OCI-LY7 (cell line): ENCODE measurements at regions not wholly inside any gene's neighbourhood (a gene's known extent, or its start where the extent isn't known, plus 50 kb on each side); places are given as distances from the start of the nearest gene placed in this dataset.

Experiments used
- BruUV-seq: library from RNA; stranded (reverse); fragments of 400-500 nt; replicated peaks from 2 replicates; lab custom pipeline; 2021; lab: Mats Ljungman, UMichigan
- CTCF ChIA-PET: fragments of 300-600 bp; sonication (Branson Sonifier 250); formaldehyde crosslinking; loops from one replicate; lab custom pipeline; 2022; ENCODE audit warnings: antibody characterized with exemption; ENCODE audit not compliant: unreplicated experiment; lab: Charles Lee
- POLR2A ChIA-PET: fragments of 300-600 bp; sonication (Branson Sonifier 250); formaldehyde crosslinking; loops from one replicate; lab custom pipeline; 2022; ENCODE audit warnings: antibody characterized with exemption; lab: Charles Lee
- DNase-seq: peaks from one replicate; pipeline ENCODE4 v3.0.0-alpha.2; 2015; ENCODE audit warnings: low spot score
- H2AFZ ChIP-seq: fragments of 200-600 bp; sonication (generic), shearing (Covaris generic); 2 replicates; pipeline ENCODE4 v1.6.1; 2014; ENCODE audit warnings: mild to moderate bottlenecking, antibody characterized with exemption, low read length, moderate library complexity
- H3K27ac ChIP-seq: fragments of 200-600 bp; sonication (generic); 2 replicates; pipeline ENCODE4 v1.5.1; 2014; ENCODE audit warnings: mixed run types, low read depth, mild to moderate bottlenecking, moderate library complexity, low read length, inconsistent platforms; ENCODE audit not compliant: poor library complexity, severe bottlenecking
- H3K36me3 ChIP-seq: fragments of 200-600 bp; sonication (generic); 2 replicates; pipeline ENCODE4 v1.6.1; 2014; ENCODE audit warnings: mild to moderate bottlenecking, antibody characterized with exemption, low read length, moderate library complexity, mixed read lengths; ENCODE audit not compliant: insufficient read depth
- H3K4me1 ChIP-seq: fragments of 200-600 bp; sonication (generic); 2 replicates; pipeline ENCODE4 v1.5.1; 2014; ENCODE audit warnings: mild to moderate bottlenecking, low read length; ENCODE audit not compliant: insufficient read depth, poor library complexity, severe bottlenecking
- H3K4me2 ChIP-seq: fragments of 200-600 bp; sonication (generic); 2 replicates; pipeline ENCODE4 v1.6.1; 2014; ENCODE audit warnings: mild to moderate bottlenecking, low read length
- H3K4me3 ChIP-seq: fragments of 200-600 bp; sonication (generic); 2 replicates; pipeline ENCODE4 v1.5.1; 2014; ENCODE audit warnings: mild to moderate bottlenecking, low read depth, low read length; ENCODE audit not compliant: poor library complexity, severe bottlenecking
- H3K79me2 ChIP-seq: fragments of 200-600 bp; sonication (generic); 2 replicates; pipeline ENCODE4 v1.6.1; 2016; ENCODE audit warnings: low read depth, mild to moderate bottlenecking, low read length, moderate library complexity, mixed read lengths; ENCODE audit not compliant: insufficient read depth
- H3K9me2 ChIP-seq: fragments of 200-600 bp; sonication (generic); 2 replicates; pipeline ENCODE4 v1.6.1; 2016; ENCODE audit warnings: mild to moderate bottlenecking, low read length, mixed read lengths; ENCODE audit not compliant: insufficient read depth
- H3K9me3 ChIP-seq: fragments of 200-600 bp; sonication (generic); 2 replicates; pipeline ENCODE4 v1.6.1; 2014; ENCODE audit warnings: mild to moderate bottlenecking, mixed run types, low read length, mixed read lengths
- H4K20me1 ChIP-seq: fragments of 200-600 bp; sonication (generic); 2 replicates; pipeline ENCODE4 v1.6.1; 2014; ENCODE audit warnings: mild to moderate bottlenecking, antibody characterized with exemption, low read length, moderate library complexity, mixed read lengths; ENCODE audit not compliant: insufficient read depth
- CTCF ChIP-seq: fragments of 200-600 bp; sonication (generic); conservative IDR thresholded peaks from 2 replicates; pipeline ENCODE4 v1.5.1; 2014; ENCODE audit warnings: mild to moderate bottlenecking, antibody characterized with exemption, low read length, moderate library complexity, mixed read lengths
- EZH2phosphoT487 ChIP-seq: fragments of 200-600 bp; sonication (generic); IDR thresholded peaks from 2 replicates; pipeline ENCODE4 v1.6.1; 2018; ENCODE audit warnings: low read depth, borderline replicate concordance, mild to moderate bottlenecking, mixed run types, antibody characterized with exemption, low read length, moderate library complexity, mixed read lengths
- intact Hi-C: fragments of 100-400 bp; cut with micrococcal nuclease; formaldehyde crosslinking; loops from one replicate; pipeline ENCODE4 v1.10.0; 2022; ENCODE audit not compliant: unreplicated experiment

GRCh38 chr2:173435574-173435973, 80.9 kb downstream of the CDCA7 start:
- no peaks in the 10 kb centered on the region for H3K36me3 ChIP-seq
- no peak overlapping the region for H2AFZ ChIP-seq
- no peak for DNase-seq
- no peak overlapping the region for H3K27ac ChIP-seq
- TF ChIP-seq CTCF (no peak), EZH2phosphoT487 (no peak)
- CTCF ChIA-PET = no interaction called here
- no peak overlapping the region for H3K4me3 ChIP-seq
- BruUV-seq = no TSS peak
- no peaks in the 10 kb centered on the region for H3K9me3 ChIP-seq
- peaks cover 5% of the 10 kb centered on the region for H3K4me1 ChIP-seq
- no peaks in the 10 kb centered on the region for H3K9me2 ChIP-seq
- POLR2A ChIA-PET = no interaction called here
- H3K79me2 ChIP-seq = no peaks in the 10 kb centered on the region
- H4K20me1 ChIP-seq = no peaks in the 10 kb centered on the region
- H3K4me2 ChIP-seq = no peak overlapping the region
- intact Hi-C loops = no loop called here

- Histone ChIP-seq H4K20me1 (no peaks in the 10 kb centered on the region), H3K4me1 (peaks cover 5% of the 10 kb centered on the region), H3K79me2 (no peaks in the 10 kb centered on the region), H3K27ac (no peak overlapping the region), H3K9me3 (no peaks in the 10 kb centered on the region), H3K36me3 (no peaks in the 10 kb centered on the region), H2AFZ (no peak overlapping the region), H3K9me2 (no peaks in the 10 kb centered on the region), H3K4me2 (no peak overlapping the region), H3K4me3 (no peak overlapping the region)
- POLR2A ChIA-PET = no interaction called here
- TF ChIP-seq EZH2phosphoT487 (no peak), CTCF (no peak)
- CTCF ChIA-PET = no interaction called here
- BruUV-seq = no TSS peak
- no peak for DNase-seq
- intact Hi-C loops = no loop called here
Measured at GRCh38 chr2:173436088-173436487, 81.4 kb downstream of the CDCA7 start.

- no peaks in the 10 kb centered on the region for H3K9me2 ChIP-seq
- H3K4me2 ChIP-seq = no peak overlapping the region
- no peaks in the 10 kb centered on the region for H3K9me3 ChIP-seq
- no peaks in the 10 kb centered on the region for H4K20me1 ChIP-seq
- TF ChIP-seq EZH2phosphoT487 (no peak), CTCF (no peak)
- ChIA-PET POLR2A (no interaction called here), CTCF (no interaction called here)
- H2AFZ ChIP-seq = no peak overlapping the region
- no peak for DNase-seq
- no peaks in the 10 kb centered on the region for H3K36me3 ChIP-seq
- intact Hi-C loops = no loop called here
- H3K4me1 ChIP-seq = no peaks in the 10 kb centered on the region
- H3K79me2 ChIP-seq = no peaks in the 10 kb centered on the region
- BruUV-seq = no TSS peak
- H3K4me3 ChIP-seq = no peak overlapping the region
- H3K27ac ChIP-seq = no peak overlapping the region
Measured at GRCh38 chr2:173441222-173441621, 86.5 kb downstream of the CDCA7 start.
